Panc1 (cell line): ENCODE measurements at regions not wholly inside any gene's neighbourhood (a gene's known extent, or its start where the extent isn't known, plus 50 kb on each side); places are given as distances from the start of the nearest gene placed in this dataset.
"Not testable (repeated sequence)": the region's sequence is repeated elsewhere in the genome, so short reads cannot be mapped to it uniquely, and the experiment has no call there.

Source experiments
- CTCF ChIP-seq: fragments of 450-650 bp; IDR thresholded peaks from 2 replicates; pipeline ENCODE4 v1.5.1; 2017; ENCODE audit warnings: mild to moderate bottlenecking
- POLR2AphosphoS5 ChIP-seq: IDR thresholded peaks from 2 replicates; pipeline ENCODE4 v1.6.1; 2012; ENCODE audit warnings: mild to moderate bottlenecking, low read depth, low read length, moderate library complexity
- REST ChIP-seq, 2 experiments: IDR thresholded peaks; 2 replicates each; pipeline ENCODE4 v1.6.1; 2011 to 2012; ENCODE audit warnings: low read depth in 2 of 2, control low read depth in 1 of 2, low read length in 1 of 2, mild to moderate bottlenecking in 1 of 2, moderate library complexity in 1 of 2; ENCODE audit not compliant: insufficient read depth in 1 of 2
- TCF7L2 ChIP-seq: IDR thresholded peaks from 2 replicates; pipeline ENCODE4 v1.6.1; 2011; ENCODE audit warnings: mild to moderate bottlenecking, low read depth, low read length, inconsistent platforms

GRCh38 chr12:44454959-44455358, 421.2 kb downstream of the NELL2 start:
- TF ChIP-seq CTCF; REST (IDR thresholded peaks at IDR 0.05; ENCODE audit: insufficient read depth in 1 of 2, low read depth in 2 of 2, low read length in 1 of 2); POLR2AphosphoS5; TCF7L2: not testable (repeated sequence)
